T-helper 17 cell (primary cell): ENCODE measurements at regions not wholly inside any gene's neighbourhood (a gene's known extent, or its start where the extent isn't known, plus 50 kb on each side); places are given as distances from the start of the nearest gene placed in this dataset.

Experiments used
- ATAC-seq: fragments of 150-1000 bp; cut with Tn5 transposase; 2 replicates; pipeline ENCODE4 v1.10.0; 2021; ENCODE audit warnings: mild to moderate bottlenecking, moderate library complexity
- DNase-seq, 3 donors: peaks; one replicate each; pipeline versions ENCODE4 v3.0.0 to v3.0.0-alpha.2; 2020 to 2021
- H3K9me3 ChIP-seq: one replicate; pipeline ENCODE4 v1.7.0; 2013; ENCODE audit warnings: low read length, mild to moderate bottlenecking; ENCODE audit not compliant: control insufficient read depth, poor library complexity, severe bottlenecking
- H3K27ac Mint-ChIP-seq: one replicate; pipeline ENCODE4 v1.8.0; 2022; ENCODE audit warnings: mild to moderate bottlenecking, moderate library complexity, mixed read lengths
- H3K27me3 Mint-ChIP-seq: one replicate; pipeline ENCODE4 v1.8.0; 2022; ENCODE audit warnings: mixed read lengths
- H3K36me3 Mint-ChIP-seq: one replicate; pipeline ENCODE4 v1.8.0; 2022; ENCODE audit warnings: low read depth, mixed read lengths
- H3K4me1 Mint-ChIP-seq: one replicate; pipeline ENCODE4 v1.8.0; 2022; ENCODE audit warnings: mild to moderate bottlenecking, mixed read lengths
- H3K4me3 Mint-ChIP-seq: one replicate; pipeline ENCODE4 v1.8.0; 2022; ENCODE audit warnings: mild to moderate bottlenecking, moderate library complexity, mixed read lengths

DNA sequence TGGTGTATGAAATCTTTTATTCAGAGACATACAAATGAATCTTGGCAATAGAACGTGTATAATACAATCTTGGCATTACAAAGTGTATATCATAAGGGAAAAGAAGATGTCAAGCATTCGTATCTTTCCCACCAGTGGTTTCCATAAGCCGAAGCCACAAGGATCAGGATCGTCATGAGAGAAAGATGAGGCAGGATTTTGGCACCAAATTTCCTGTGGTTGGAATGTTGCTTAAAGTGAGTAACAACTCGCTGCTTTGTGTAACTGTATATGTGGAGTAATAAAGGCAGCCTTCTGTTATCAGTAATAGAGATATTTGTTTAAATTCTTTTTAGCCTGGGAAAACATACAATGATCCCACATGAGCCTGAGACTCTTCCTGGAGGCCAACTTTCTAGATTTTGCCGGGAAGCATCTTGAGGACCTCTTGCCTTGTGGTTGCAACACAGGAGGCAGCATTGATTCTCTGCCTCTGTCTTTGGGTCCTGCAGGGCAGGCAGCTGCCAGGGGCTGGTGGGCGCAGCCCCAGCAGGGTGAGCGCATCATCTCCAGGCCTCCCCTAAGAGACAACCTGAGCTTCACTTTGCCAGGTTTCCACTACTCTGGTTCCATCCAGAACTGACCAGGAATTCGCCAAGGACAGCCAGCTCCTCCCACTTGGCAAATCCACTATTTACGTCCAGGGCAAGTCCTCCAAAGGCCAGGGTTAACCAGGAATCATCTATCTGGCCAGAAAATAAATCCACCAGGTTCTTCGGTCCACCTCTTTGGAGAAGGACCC is 230.9 kb upstream of the SULF2 start:
- DNase-seq (no peak), ATAC-seq (no peak)
- Mint-ChIP-seq H3K27ac (no peak overlapping the region), H3K36me3 (peaks cover 5% of the 10 kb centered on the region), H3K27me3 (peaks cover 31% of the 10 kb centered on the region), H3K4me3 (no peak overlapping the region), H3K4me1 (no peaks in the 10 kb centered on the region)
- no peaks in the 10 kb centered on the region for H3K9me3 ChIP-seq

DNA sequence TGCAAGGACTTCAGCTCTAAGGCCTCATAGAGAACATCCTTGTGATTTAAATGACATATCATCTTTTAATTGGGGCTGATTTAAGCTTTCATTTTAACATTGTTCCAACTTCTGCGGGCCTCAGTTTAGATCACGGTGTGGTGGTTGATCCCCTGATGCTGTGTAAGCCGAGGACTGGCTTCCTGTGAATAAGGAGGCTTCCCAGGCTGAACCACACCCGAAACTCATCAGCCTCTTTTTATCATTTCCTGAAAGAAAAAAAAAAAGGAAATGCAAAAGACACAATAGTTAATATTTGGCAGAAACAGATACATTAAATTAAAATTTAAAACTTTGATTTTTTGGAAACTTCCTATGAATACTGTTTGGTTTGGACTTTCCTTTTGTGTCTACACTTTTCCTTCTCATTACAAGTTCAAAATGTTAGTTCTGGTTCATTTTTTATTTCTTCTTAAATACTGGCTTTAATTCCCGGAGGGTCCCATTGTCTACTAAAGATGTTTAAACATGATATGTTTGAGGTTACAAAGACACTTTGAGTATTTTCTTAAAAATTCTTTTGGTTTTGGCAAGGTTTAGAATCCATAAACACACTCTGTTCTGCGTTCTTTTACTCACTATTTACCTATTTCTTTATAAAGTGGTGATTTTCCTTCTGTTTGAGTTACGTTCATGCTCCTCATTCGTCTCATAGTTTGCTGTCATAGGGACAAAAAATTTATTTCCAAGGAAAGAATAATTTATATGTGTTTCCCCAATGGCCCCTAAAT is 230.0 kb upstream of the SULF2 start:
- Mint-ChIP-seq H3K4me1 (no peaks in the 10 kb centered on the region), H3K27ac (no peak overlapping the region), H3K27me3 (peaks cover 27% of the 10 kb centered on the region), H3K36me3 (peaks cover 5% of the 10 kb centered on the region), H3K4me3 (no peak overlapping the region)
- DNase-seq, result no peak
- H3K9me3 ChIP-seq, result no peaks in the 10 kb centered on the region
- no peak for ATAC-seq

DNA sequence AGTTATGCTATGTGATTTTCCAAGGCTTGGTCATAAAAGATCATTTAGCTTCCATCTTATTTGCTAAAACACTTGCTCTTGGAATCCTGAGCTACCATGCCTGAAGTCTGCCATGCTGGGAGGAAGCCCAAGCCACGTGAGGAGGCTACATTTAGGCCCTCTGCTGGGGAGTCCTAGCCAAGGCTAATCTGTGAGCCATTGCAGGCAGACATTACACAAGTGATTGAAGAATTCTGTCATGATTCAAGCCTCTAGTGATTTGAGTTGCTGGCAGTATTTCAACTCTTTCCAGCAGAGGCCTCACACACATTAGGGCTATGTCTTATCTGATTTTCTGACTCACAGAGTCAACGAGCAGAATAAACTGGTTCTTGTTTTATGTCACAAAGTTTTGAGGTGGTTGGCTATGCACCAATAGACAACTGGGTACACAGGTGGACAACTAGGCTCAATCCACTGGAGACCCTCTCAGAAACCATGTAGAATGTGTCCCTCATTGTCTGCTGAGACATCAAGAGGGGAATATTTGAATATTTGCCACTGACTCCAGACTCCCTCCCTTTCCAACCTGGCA is 227.2 kb upstream of the SULF2 start:
- Mint-ChIP-seq H3K4me1 (no peaks in the 10 kb centered on the region), H3K36me3 (peaks cover 2% of the 10 kb centered on the region), H3K4me3 (no peak overlapping the region), H3K27me3 (peaks cover under 1% of the 10 kb centered on the region), H3K27ac (no peak overlapping the region)
- H3K9me3 ChIP-seq, result peaks cover 2% of the 10 kb centered on the region
- ATAC-seq (no peak), DNase-seq (no peak)

DNA sequence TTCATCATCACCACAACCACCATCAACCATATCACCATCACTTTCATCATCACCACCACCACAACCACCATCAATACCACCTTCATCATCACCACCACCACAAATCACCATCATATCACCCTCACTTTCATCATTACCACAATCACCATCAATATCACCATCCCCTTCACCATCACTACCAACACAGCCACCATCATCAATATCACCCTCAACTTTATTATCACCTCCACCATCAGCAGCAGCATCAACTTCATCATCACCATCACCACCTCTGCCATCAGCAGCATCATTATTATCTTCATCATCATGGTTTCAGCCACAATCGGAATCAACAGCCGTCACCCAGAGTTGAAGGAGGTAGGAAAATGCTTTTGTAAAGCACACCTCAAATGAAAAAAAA is 225.7 kb upstream of the SULF2 start:
- H3K27me3 Mint-ChIP-seq, result no peaks in the 10 kb centered on the region
- H3K36me3 Mint-ChIP-seq, result no peaks in the 10 kb centered on the region

DNA sequence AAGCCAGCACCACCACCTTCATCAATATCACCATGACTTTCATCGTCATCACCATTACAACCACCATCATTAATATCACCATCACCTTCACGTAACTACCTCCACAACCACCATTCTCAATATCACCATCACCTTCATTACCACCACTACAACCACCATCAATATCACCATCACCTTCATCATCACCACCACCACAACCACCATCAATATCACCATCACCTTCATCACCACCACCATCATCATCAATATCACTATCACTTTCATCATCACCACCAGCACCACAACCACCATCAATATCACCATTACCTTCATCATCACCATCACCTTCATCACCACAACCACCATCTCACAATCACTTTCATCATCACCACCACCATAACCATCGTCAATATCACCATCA is 225.3 kb upstream of the SULF2 start:
- Mint-ChIP-seq H3K27me3 (no peaks in the 10 kb centered on the region), H3K36me3 (no peaks in the 10 kb centered on the region), H3K4me1 (no peaks in the 10 kb centered on the region), H3K4me3 (no peak overlapping the region), H3K27ac (no peak overlapping the region)
- peaks cover 3% of the 10 kb centered on the region for H3K9me3 ChIP-seq
- ATAC-seq (no peak), DNase-seq (no peak)

More for the DNA sequence above, 225.7 kb upstream of the SULF2 start:
- DNase-seq (no peak), ATAC-seq (no peak)
- Mint-ChIP-seq H3K27ac (no peak overlapping the region), H3K4me1 (no peaks in the 10 kb centered on the region), H3K4me3 (no peak overlapping the region)
- peaks cover 3% of the 10 kb centered on the region for H3K9me3 ChIP-seq

DNA sequence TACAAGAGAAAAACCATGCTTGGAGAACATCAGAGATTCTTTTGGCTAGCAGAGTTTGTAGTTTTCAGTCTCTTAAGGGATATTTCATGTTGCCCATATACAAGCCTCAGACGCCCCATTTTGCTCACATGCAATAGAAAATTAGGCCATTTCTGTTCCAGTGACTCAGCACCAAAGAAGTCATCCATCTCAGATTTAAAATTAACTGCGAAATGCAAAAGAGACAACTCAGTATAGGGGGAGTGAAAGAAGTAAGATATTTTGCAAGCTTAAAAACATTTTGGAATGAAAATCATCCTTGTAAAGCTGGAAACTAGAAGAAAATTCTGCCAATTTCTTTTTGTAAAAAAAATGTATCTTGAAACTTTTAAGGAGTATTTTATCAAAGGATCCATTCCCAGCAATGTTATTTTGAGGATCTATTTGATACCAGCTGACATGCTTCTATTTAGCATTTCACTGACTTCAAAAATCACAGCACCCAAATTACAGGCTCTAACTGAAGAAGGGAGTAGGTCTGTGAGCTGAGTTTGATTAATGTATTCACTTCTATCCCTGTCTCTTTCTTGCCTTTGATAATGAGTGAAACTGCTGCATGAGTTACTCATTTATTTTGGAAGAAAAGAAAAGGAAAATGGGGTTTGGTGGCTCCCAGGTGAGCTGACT is 223.7 kb upstream of the SULF2 start:
- H3K4me1 Mint-ChIP-seq, result no peaks in the 10 kb centered on the region
- no peak overlapping the region for H3K4me3 Mint-ChIP-seq
- no peak for DNase-seq
- H3K36me3 Mint-ChIP-seq, result no peaks in the 10 kb centered on the region
- peaks cover 8% of the 10 kb centered on the region for H3K27me3 Mint-ChIP-seq
- H3K27ac Mint-ChIP-seq, result no peak overlapping the region
- no peak for ATAC-seq
- peaks cover 3% of the 10 kb centered on the region for H3K9me3 ChIP-seq

DNA sequence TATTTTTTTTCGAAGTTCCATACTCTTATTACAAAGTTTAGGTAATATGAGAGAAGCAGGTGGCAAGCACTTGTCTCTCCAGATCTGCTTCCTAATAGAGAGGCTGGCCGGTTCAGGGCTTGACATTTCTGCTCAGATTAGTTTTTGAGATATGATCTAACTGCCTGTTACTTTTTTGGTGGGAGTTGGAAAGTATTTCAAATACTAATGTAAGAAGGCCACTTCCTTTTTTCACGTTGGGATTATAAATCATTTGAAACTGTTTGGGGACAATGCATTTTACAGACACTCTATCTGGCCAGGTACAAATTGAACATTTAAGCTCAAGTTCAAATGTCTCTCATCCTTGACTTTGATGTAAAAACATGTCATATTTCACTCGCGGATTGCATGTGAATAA is 222.1 kb upstream of the SULF2 start:
- Mint-ChIP-seq H3K27ac (no peak overlapping the region), H3K27me3 (peaks cover 12% of the 10 kb centered on the region), H3K36me3 (no peaks in the 10 kb centered on the region), H3K4me3 (no peak overlapping the region), H3K4me1 (no peaks in the 10 kb centered on the region)
- H3K9me3 ChIP-seq, result peaks cover 3% of the 10 kb centered on the region
- ATAC-seq, result no peak
- no peak for DNase-seq

DNA sequence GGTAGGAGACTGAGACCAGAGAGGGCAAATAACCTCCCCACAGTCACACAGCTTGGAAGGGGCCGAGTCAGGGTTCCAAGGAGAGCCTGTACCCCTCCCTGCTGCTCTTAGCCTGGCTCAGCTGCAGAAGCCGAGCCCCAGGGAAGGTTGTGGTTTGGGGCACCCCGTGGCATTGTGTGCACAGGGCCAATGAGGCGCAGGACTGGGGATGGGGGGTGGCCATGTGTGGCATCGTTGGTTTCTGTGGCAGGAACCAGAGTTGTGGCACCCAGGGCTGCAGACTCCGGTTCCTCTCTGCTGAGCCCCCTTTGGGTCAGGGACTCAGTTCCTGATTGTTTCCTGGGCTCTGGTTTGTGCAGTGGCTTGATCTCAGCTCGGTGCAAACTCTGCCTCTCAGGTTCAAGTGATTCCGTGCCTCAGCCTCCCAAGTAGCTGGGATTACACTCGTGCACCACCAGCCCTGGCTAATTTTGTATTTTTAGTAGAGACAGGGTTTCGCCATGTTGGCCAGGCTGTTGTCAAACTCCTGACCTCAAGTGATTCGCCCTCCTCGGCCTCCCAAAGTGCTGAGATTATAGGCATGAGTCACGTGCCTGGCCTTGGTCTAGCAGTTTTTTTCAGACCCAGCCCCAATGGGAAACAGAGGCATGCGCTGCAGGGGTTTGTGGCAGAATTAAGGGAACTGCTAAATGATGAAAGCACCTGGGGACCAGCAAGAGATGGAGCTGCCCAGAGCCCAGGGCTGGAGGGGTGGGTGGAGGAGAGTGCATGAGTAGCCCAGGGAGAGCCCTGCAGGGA is 221.0 kb upstream of the SULF2 start:
- ATAC-seq (no peak), DNase-seq (no peak)
- Mint-ChIP-seq H3K27me3 (peaks cover 12% of the 10 kb centered on the region), H3K4me3 (no peak overlapping the region), H3K4me1 (no peaks in the 10 kb centered on the region), H3K36me3 (no peaks in the 10 kb centered on the region), H3K27ac (no peak overlapping the region)
- H3K9me3 ChIP-seq, result peaks cover 3% of the 10 kb centered on the region

DNA sequence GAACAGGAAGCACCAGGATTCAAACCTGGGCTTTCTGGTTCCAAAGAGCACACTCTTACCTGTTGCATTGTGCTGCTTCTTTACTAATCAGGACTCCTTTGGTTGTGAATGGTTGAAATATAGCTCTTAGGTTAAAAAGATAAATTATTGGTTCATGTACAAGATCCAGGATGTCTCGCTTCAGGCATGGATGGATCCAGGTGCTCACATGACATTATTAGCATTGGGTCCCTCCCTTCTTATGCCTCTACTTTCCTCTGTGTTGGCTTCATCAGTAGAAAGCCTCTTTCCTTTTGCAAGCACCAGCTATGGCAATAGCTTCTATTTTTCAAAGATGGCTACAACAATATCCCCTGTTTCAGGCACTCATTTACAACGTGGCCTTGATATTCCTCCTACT is 217.7 kb upstream of the SULF2 start:
- H3K4me3 Mint-ChIP-seq, result no peak overlapping the region
- no peaks in the 10 kb centered on the region for H3K4me1 Mint-ChIP-seq
- peaks cover 3% of the 10 kb centered on the region for H3K9me3 ChIP-seq
- ATAC-seq (no peak), DNase-seq (no peak)
- peaks cover 12% of the 10 kb centered on the region for H3K27me3 Mint-ChIP-seq
- no peaks in the 10 kb centered on the region for H3K36me3 Mint-ChIP-seq
- no peak overlapping the region for H3K27ac Mint-ChIP-seq

DNA sequence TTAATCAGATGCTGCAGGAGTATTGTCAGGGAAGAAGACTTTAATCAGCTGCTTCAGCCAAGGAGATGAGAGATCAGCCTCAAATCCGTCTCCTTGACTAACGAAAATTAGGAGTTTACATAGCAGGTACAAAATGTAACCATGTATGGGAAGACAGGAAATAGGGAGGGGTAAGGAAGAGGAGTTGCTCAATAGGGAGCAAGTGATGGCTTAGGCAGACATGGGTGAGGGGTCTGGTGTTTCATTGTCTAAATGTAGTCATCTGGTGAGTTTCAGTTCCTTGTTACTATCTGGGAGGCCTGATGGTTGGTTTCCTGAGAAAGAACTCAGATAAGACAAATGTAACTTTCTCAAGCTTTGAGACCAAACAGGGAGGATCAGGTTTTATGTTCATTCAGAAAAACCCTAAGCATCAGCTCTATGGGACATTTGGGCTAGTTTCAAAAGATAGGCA is 217.3 kb upstream of the SULF2 start:
- Mint-ChIP-seq H3K4me1 (no peaks in the 10 kb centered on the region), H3K27me3 (peaks cover 16% of the 10 kb centered on the region), H3K27ac (no peak overlapping the region), H3K4me3 (no peak overlapping the region), H3K36me3 (no peaks in the 10 kb centered on the region)
- DNase-seq, result no peak
- ATAC-seq, result no peak
- peaks cover 2% of the 10 kb centered on the region for H3K9me3 ChIP-seq

DNA sequence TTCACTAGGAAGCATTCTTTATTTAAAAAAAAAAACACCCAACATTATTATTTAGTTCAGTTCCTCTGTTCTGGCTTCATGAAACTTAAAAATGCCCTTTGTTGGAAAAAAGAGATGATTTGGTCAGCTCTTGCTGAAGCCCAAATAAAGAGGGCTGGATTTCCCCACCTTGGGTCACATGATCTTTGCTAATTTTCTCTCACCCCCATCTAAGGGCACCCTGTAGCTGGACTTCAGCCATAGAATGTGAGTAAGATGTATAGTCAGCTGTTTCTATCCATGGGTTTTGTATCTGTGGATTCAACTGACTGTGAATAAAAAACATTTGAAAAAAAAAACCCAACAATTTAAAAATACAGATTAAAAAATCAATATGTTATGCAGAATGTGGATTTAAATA is 213.9 kb upstream of the SULF2 start:
- no peaks in the 10 kb centered on the region for H3K4me1 Mint-ChIP-seq
- H3K36me3 Mint-ChIP-seq, result no peaks in the 10 kb centered on the region
- ATAC-seq, result no peak
- peaks cover 15% of the 10 kb centered on the region for H3K27me3 Mint-ChIP-seq
- no peak overlapping the region for H3K4me3 Mint-ChIP-seq
- no peaks in the 10 kb centered on the region for H3K9me3 ChIP-seq
- DNase-seq, result no peak
- H3K27ac Mint-ChIP-seq, result no peak overlapping the region

DNA sequence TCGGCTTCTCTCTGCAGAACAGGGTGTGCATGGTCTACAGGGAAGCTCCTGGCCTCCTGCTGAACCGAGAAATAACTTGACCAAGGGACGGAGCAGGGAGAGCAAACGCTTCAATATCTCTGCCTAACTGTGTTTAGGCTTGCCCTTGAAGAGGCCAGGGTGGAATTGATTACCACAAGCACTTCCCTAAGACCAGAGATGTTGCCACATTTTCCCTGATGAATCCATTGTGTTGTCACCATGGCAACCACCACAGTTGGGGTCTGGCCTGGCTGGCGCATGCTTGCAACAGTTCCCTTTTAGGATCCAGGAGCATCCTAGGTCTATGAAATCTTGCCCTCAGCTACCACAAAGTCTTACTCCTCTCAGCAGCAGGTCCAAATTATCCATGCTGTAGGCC is 213.5 kb upstream of the SULF2 start:
- no peaks in the 10 kb centered on the region for H3K36me3 Mint-ChIP-seq
- H3K27ac Mint-ChIP-seq, result no peak overlapping the region
- no peak for ATAC-seq
- no peaks in the 10 kb centered on the region for H3K9me3 ChIP-seq
- no peak for DNase-seq
- H3K4me3 Mint-ChIP-seq, result no peak overlapping the region
- H3K27me3 Mint-ChIP-seq, result peaks cover 11% of the 10 kb centered on the region
- H3K4me1 Mint-ChIP-seq, result no peaks in the 10 kb centered on the region
